Neural cell (in vitro differentiated cells): ENCODE measurements at regions not wholly inside any gene's neighbourhood (a gene's known extent, or its start where the extent isn't known, plus 50 kb on each side); places are given as distances from the start of the nearest gene placed in this dataset.

Source experiments
- H2AFZ ChIP-seq: fragments of 200-600, 300-800 bp; sonication (generic), shearing (Covaris generic); 2 replicates; pipeline ENCODE4 v1.6.0; 2014; ENCODE audit warnings: low read depth, mild to moderate bottlenecking, antibody characterized with exemption, low read length, moderate library complexity
- H3F3A ChIP-seq: fragments of 200-600 bp; shearing (Covaris generic); 2 replicates; pipeline ENCODE4 v1.6.1; 2016; ENCODE audit warnings: mild to moderate bottlenecking, moderate library complexity, mixed read lengths, antibody characterized with exemption, low read length; ENCODE audit not compliant: insufficient read depth, poor library complexity, severe bottlenecking
- H3K27ac ChIP-seq: fragments of 200-600, 300-800 bp; sonication (generic), shearing (Covaris generic); 2 replicates; pipeline ENCODE4 v1.5.1; 2014; ENCODE audit warnings: mild to moderate bottlenecking, low read length, moderate library complexity
- H3K27me3 ChIP-seq: fragments of 300-800, 200-600 bp; sonication (generic), shearing (Covaris generic); 2 replicates; pipeline ENCODE4 v1.6.0; 2014; ENCODE audit warnings: mild to moderate bottlenecking, low read depth, low read length, moderate library complexity; ENCODE audit not compliant: insufficient read depth
- H3K36me3 ChIP-seq: fragments of 300-800, 200-600 bp; sonication (generic), shearing (Covaris generic); 2 replicates; pipeline ENCODE4 v1.5.1; 2014; ENCODE audit warnings: mild to moderate bottlenecking, antibody characterized with exemption, low read length, moderate library complexity; ENCODE audit not compliant: insufficient read depth
- H3K4me2 ChIP-seq: fragments of 300-800, 200-600 bp; sonication (generic), shearing (Covaris generic); 2 replicates; pipeline ENCODE4 v1.6.0; 2014; ENCODE audit warnings: mild to moderate bottlenecking, low read length
- H3K4me3 ChIP-seq: fragments of 300-800, 200-600 bp; sonication (generic), shearing (Covaris generic); 2 replicates; pipeline ENCODE4 v1.5.1; 2014; ENCODE audit warnings: mild to moderate bottlenecking, low read length, moderate library complexity
- H3K79me2 ChIP-seq: fragments of 200-600 bp; shearing (Covaris generic); replicated peaks from 2 replicates; pipeline ENCODE4 v1.6.0; 2014; ENCODE audit warnings: mild to moderate bottlenecking, low read length, moderate library complexity; ENCODE audit not compliant: insufficient read depth
- H3K9ac ChIP-seq: fragments of 300-800, 200-600 bp; sonication (generic), shearing (Covaris generic); 2 replicates; pipeline ENCODE4 v1.6.1; 2016; ENCODE audit warnings: mild to moderate bottlenecking, low read length, mixed read lengths
- H3K9me2 ChIP-seq: fragments of 200-600 bp; shearing (Covaris generic); 2 replicates; pipeline ENCODE4 v1.6.1; 2016; ENCODE audit warnings: mild to moderate bottlenecking, low read length, mixed read lengths; ENCODE audit not compliant: insufficient read depth
- H3K9me3 ChIP-seq: fragments of 200-600, 300-800 bp; sonication (generic), shearing (Covaris generic); 2 replicates; pipeline ENCODE4 v1.6.1; 2016; ENCODE audit warnings: mild to moderate bottlenecking, mixed run types, low read length, moderate library complexity, mixed read lengths
- H4K20me1 ChIP-seq: fragments of 200-600 bp; shearing (Covaris generic); 2 replicates; pipeline ENCODE4 v1.6.1; 2016; ENCODE audit warnings: mild to moderate bottlenecking, mixed run types; ENCODE audit not compliant: insufficient read depth
- CTCF ChIP-seq: fragments of 450-650 bp; IDR thresholded peaks from 2 replicates; pipeline ENCODE4 v1.5.1; 2014; ENCODE audit warnings: antibody characterized with exemption, mild to moderate bottlenecking, moderate library complexity; ENCODE audit not compliant: poor library complexity, severe bottlenecking
- EP300 ChIP-seq: fragments of 450-650 bp; conservative IDR thresholded peaks from 2 replicates; pipeline ENCODE4 v1.6.1; 2014; ENCODE audit warnings: antibody characterized with exemption, mild to moderate bottlenecking, moderate library complexity; ENCODE audit not compliant: poor library complexity, severe bottlenecking
- EZH2 ChIP-seq: fragments of 200-600, 300-800 bp; shearing (Covaris generic), sonication (generic); IDR thresholded peaks from 2 replicates; pipeline ENCODE4 v1.6.1; 2014; ENCODE audit warnings: antibody characterized with exemption, low read length, borderline replicate concordance, mild to moderate bottlenecking; ENCODE audit not compliant: insufficient read depth, poor library complexity, severe bottlenecking
- MXI1 ChIP-seq: fragments of 450-650 bp; conservative IDR thresholded peaks from 2 replicates; pipeline ENCODE4 v1.6.1; 2014; ENCODE audit warnings: antibody characterized with exemption, mild to moderate bottlenecking; ENCODE audit not compliant: poor library complexity, severe bottlenecking
- RAD21 ChIP-seq: fragments of 450-650 bp; conservative IDR thresholded peaks from 2 replicates; pipeline ENCODE4 v1.6.1; 2014; ENCODE audit warnings: antibody characterized with exemption, mild to moderate bottlenecking, moderate library complexity
- REST ChIP-seq: IDR thresholded peaks from 2 replicates; pipeline ENCODE4 v1.6.1; 2012; ENCODE audit warnings: borderline replicate concordance
- SMC3 ChIP-seq: fragments of 450-650 bp; conservative IDR thresholded peaks from 2 replicates; pipeline ENCODE4 v1.6.1; 2014; ENCODE audit warnings: antibody characterized with exemption, mild to moderate bottlenecking, moderate library complexity; ENCODE audit not compliant: poor library complexity
- TAF1 ChIP-seq: IDR thresholded peaks from 2 replicates; pipeline ENCODE4 v1.6.1; 2012; ENCODE audit warnings: low read depth

- no peak overlapping the region for H3K27ac ChIP-seq
Observed at GRCh38 chr17:62186841-62187240, 121.8 kb upstream of the MED13 start.

GRCh38 chr17:62180772-62181171 lies 115.7 kb upstream of the MED13 start:
- H3K9me3 ChIP-seq: no peaks in the 10 kb centered on the region
- H3K9me2 ChIP-seq: no peaks in the 10 kb centered on the region
- H3K4me2 ChIP-seq: no peak overlapping the region
- no peak overlapping the region for H3K4me3 ChIP-seq
- H3K79me2 ChIP-seq: no peaks in the 10 kb centered on the region
- H3K27me3 ChIP-seq: no peaks in the 10 kb centered on the region
- no peak overlapping the region for H3K9ac ChIP-seq
- TF ChIP-seq REST: no peak
- TF ChIP-seq RAD21: no peak
- no peak overlapping the region for H3K27ac ChIP-seq
- no peaks in the 10 kb centered on the region for H3F3A ChIP-seq
- H4K20me1 ChIP-seq: no peaks in the 10 kb centered on the region
- H2AFZ ChIP-seq: no peak overlapping the region
- H3K36me3 ChIP-seq: no peaks in the 10 kb centered on the region

More at GRCh38 chr17:62186841-62187240, 121.8 kb upstream of the MED13 start:
- Histone ChIP-seq H2AFZ (no peak overlapping the region), H3K36me3 (no peaks in the 10 kb centered on the region), H3K9me2 (no peaks in the 10 kb centered on the region), H3K9me3 (no peaks in the 10 kb centered on the region), H3K79me2 (no peaks in the 10 kb centered on the region), H3K27me3 (no peaks in the 10 kb centered on the region), H3F3A (no peaks in the 10 kb centered on the region), H3K9ac (no peak overlapping the region), H4K20me1 (no peaks in the 10 kb centered on the region), H3K4me3 (no peak overlapping the region), H3K4me2 (no peak overlapping the region)
- TF ChIP-seq CTCF (no peak), EP300 (no peak), SMC3 (no peak), MXI1 (no peak), EZH2 (no peak), RAD21 (no peak)

GRCh38 chr17:62179525-62180161 lies 114.6 kb upstream of the MED13 start:
- Histone ChIP-seq H2AFZ (no peak overlapping the region), H3K27ac (no peak overlapping the region), H3K36me3 (no peaks in the 10 kb centered on the region), H3K4me3 (no peak overlapping the region), H3K27me3 (no peaks in the 10 kb centered on the region), H3K4me2 (no peak overlapping the region), H3K9me3 (no peaks in the 10 kb centered on the region), H3K9ac (no peak overlapping the region), H3K9me2 (no peaks in the 10 kb centered on the region), H3F3A (no peaks in the 10 kb centered on the region), H4K20me1 (no peaks in the 10 kb centered on the region), H3K79me2 (no peaks in the 10 kb centered on the region)
- TF ChIP-seq TAF1: no peak
